Astrocyte (in vitro differentiated cells and primary cell): ENCODE measurements at regions not wholly inside any gene's neighbourhood (a gene's known extent, or its start where the extent isn't known, plus 50 kb on each side); places are given as distances from the start of the nearest gene placed in this dataset.

Source experiments
- DNase-seq: peaks from one replicate; pipeline ENCODE4 v3.0.0-alpha.2; 2010; ENCODE audit warnings: low read depth
- FAIRE-seq: peaks from 2 replicates; lab custom pipeline; 2011; peaks lifted over from hg19 to GRCh38; lab: Jason Lieb, UNC
- H2AFZ ChIP-seq: 2 replicates; pipeline ENCODE4 v1.6.0; 2012; ENCODE audit warnings: low read depth, low read length, inconsistent platforms
- H3K27ac ChIP-seq: 2 replicates; pipeline ENCODE4 v1.5.1; 2011; ENCODE audit warnings: low read depth, low read length, inconsistent platforms
- H3K27me3 ChIP-seq: 2 replicates; pipeline ENCODE4 v1.6.0; 2011; ENCODE audit warnings: low read length, inconsistent platforms; ENCODE audit not compliant: insufficient read depth
- H3K36me3 ChIP-seq: 2 replicates; pipeline ENCODE4 v1.5.1; 2011; ENCODE audit warnings: low read length, inconsistent platforms; ENCODE audit not compliant: insufficient read depth
- H3K4me1 ChIP-seq: 2 replicates; pipeline ENCODE4 v1.5.1; 2011; ENCODE audit warnings: low read length, inconsistent platforms; ENCODE audit not compliant: insufficient read depth
- H3K4me2 ChIP-seq: 2 replicates; pipeline ENCODE4 v1.6.0; 2012; ENCODE audit warnings: low read length, inconsistent platforms
- H3K4me3 ChIP-seq: 2 replicates; pipeline ENCODE4 v1.5.1; 2011; ENCODE audit warnings: low read depth, mild to moderate bottlenecking, low read length, inconsistent platforms; ENCODE audit not compliant: insufficient read depth
- H3K79me2 ChIP-seq: 2 replicates; pipeline ENCODE4 v1.6.0; 2012; ENCODE audit warnings: mild to moderate bottlenecking, low read length, inconsistent platforms; ENCODE audit not compliant: insufficient read depth
- H3K9ac ChIP-seq: 2 replicates; pipeline ENCODE4 v1.6.0; 2012; ENCODE audit warnings: mild to moderate bottlenecking, low read length, inconsistent platforms
- H3K9me3 ChIP-seq: 2 replicates; pipeline ENCODE4 v1.5.1; 2012; ENCODE audit warnings: low read depth, mild to moderate bottlenecking, low read length, inconsistent platforms; ENCODE audit not compliant: insufficient read depth
- H4K20me1 ChIP-seq: 2 replicates; pipeline ENCODE4 v1.6.0; 2012; ENCODE audit warnings: low read length, inconsistent platforms; ENCODE audit not compliant: insufficient read depth
- H3K27ac Mint-ChIP-seq: one replicate; pipeline ENCODE4 v1.8.0; 2021; ENCODE audit warnings: mild to moderate bottlenecking, mixed read lengths; ENCODE audit not compliant: unreplicated experiment
- H3K27me3 Mint-ChIP-seq: one replicate; pipeline ENCODE4 v1.8.0; 2021; ENCODE audit warnings: low read depth, mixed read lengths; ENCODE audit not compliant: unreplicated experiment
- H3K36me3 Mint-ChIP-seq: one replicate; pipeline ENCODE4 v1.8.0; 2021; ENCODE audit warnings: low read depth, mixed read lengths; ENCODE audit not compliant: unreplicated experiment
- H3K4me1 Mint-ChIP-seq: one replicate; pipeline ENCODE4 v1.8.0; 2021; ENCODE audit warnings: low read depth, mixed read lengths; ENCODE audit not compliant: unreplicated experiment
- H3K4me3 Mint-ChIP-seq: one replicate; pipeline ENCODE4 v1.8.0; 2021; ENCODE audit warnings: mild to moderate bottlenecking, moderate library complexity, mixed read lengths; ENCODE audit not compliant: unreplicated experiment
- H3K9me3 Mint-ChIP-seq: one replicate; pipeline ENCODE4 v1.8.0; 2021; ENCODE audit warnings: mild to moderate bottlenecking, mixed read lengths; ENCODE audit not compliant: unreplicated experiment
- EZH2 ChIP-seq: IDR thresholded peaks from 2 replicates; pipeline ENCODE4 v1.6.1; 2012; ENCODE audit warnings: mild to moderate bottlenecking, low read length, inconsistent platforms; ENCODE audit not compliant: insufficient read depth
- TF ChIP-seq, protein P1 (sequence below): IDR thresholded peaks from 2 replicates; pipeline ENCODE4 v1.5.1; 2011; ENCODE audit warnings: low read depth, mild to moderate bottlenecking, inconsistent platforms, low read length, moderate library complexity; ENCODE audit not compliant: insufficient read depth

GRCh38 chr22:47787501-47788227 lies 1025.2 kb downstream of the TBC1D22A start:
- H2AFZ ChIP-seq = no peak overlapping the region
- H3K4me1 Mint-ChIP-seq = peaks cover 25% of the 10 kb centered on the region
- no peak overlapping the region for H3K27ac Mint-ChIP-seq
- H3K27me3 ChIP-seq = no peaks in the 10 kb centered on the region
- peaks cover 6% of the 10 kb centered on the region for H3K27me3 Mint-ChIP-seq
- H3K36me3 ChIP-seq = no peaks in the 10 kb centered on the region
- FAIRE-seq (no peak), DNase-seq (no peak)
- no peak overlapping the region for H3K4me3 ChIP-seq
- no peak overlapping the region for H3K9ac ChIP-seq
- H3K4me1 ChIP-seq = no peaks in the 10 kb centered on the region
- no peaks in the 10 kb centered on the region for H3K79me2 ChIP-seq
- H3K27ac ChIP-seq = no peak overlapping the region
- H3K4me3 Mint-ChIP-seq = no peak overlapping the region
- TF ChIP-seq, protein P1, sequence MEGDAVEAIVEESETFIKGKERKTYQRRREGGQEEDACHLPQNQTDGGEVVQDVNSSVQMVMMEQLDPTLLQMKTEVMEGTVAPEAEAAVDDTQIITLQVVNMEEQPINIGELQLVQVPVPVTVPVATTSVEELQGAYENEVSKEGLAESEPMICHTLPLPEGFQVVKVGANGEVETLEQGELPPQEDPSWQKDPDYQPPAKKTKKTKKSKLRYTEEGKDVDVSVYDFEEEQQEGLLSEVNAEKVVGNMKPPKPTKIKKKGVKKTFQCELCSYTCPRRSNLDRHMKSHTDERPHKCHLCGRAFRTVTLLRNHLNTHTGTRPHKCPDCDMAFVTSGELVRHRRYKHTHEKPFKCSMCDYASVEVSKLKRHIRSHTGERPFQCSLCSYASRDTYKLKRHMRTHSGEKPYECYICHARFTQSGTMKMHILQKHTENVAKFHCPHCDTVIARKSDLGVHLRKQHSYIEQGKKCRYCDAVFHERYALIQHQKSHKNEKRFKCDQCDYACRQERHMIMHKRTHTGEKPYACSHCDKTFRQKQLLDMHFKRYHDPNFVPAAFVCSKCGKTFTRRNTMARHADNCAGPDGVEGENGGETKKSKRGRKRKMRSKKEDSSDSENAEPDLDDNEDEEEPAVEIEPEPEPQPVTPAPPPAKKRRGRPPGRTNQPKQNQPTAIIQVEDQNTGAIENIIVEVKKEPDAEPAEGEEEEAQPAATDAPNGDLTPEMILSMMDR = no peak
- no peak for TF ChIP-seq EZH2
- no peaks in the 10 kb centered on the region for H4K20me1 ChIP-seq
- H3K9me3 Mint-ChIP-seq = peaks cover 8% of the 10 kb centered on the region
- H3K36me3 Mint-ChIP-seq = no peaks in the 10 kb centered on the region
- peaks cover 6% of the 10 kb centered on the region for H3K9me3 ChIP-seq
- H3K4me2 ChIP-seq = no peak overlapping the region

DNA sequence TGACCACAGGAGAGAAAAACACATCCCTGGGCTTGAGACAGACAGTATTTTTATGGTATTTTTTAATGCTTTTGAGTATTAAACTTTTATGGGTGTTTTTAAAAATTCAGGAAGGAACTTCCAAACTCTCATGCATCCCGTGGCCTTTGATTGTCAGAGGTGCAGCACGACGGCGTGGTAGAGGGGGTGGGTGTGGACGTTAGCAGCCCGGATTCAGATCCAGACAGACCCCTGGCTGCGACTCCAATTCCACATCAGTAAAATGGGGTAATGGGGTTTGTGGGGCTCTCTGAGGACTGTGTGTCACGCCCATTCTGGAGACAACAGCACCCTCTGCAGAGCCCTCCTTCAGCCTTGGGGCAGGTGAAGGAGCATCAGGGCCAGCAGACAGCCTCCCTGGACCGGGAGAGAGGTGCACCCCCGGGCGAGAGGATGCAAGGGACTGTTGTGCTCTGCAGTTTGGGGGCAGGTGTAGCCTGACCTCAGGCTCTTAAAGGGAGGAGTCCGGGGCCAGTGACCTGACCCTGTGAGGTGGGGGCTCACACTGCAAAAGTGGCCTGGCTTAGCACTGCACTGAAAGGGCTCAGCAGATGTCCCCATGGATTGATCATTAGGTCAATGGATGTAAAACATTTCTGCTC lies 1024.3 kb downstream of the TBC1D22A start:
- no peak overlapping the region for H2AFZ ChIP-seq
- H3K4me3 ChIP-seq = no peak overlapping the region
- peaks cover 25% of the 10 kb centered on the region for H3K4me1 Mint-ChIP-seq
- H3K9ac ChIP-seq = no peak overlapping the region
- DNase-seq (no peak), FAIRE-seq (no peak)
- peaks cover 10% of the 10 kb centered on the region for H3K9me3 Mint-ChIP-seq
- peaks cover 14% of the 10 kb centered on the region for H3K27me3 Mint-ChIP-seq
- no peaks in the 10 kb centered on the region for H3K4me1 ChIP-seq
- no peak overlapping the region for H3K4me3 Mint-ChIP-seq
- no peaks in the 10 kb centered on the region for H3K79me2 ChIP-seq
- H3K27ac Mint-ChIP-seq = no peak overlapping the region
- no peaks in the 10 kb centered on the region for H3K36me3 ChIP-seq
- H3K9me3 ChIP-seq = peaks cover 12% of the 10 kb centered on the region
- TF ChIP-seq EZH2 = no peak
- TF ChIP-seq, protein P1 = no peak
- H4K20me1 ChIP-seq = no peaks in the 10 kb centered on the region
- H3K36me3 Mint-ChIP-seq = no peaks in the 10 kb centered on the region
- H3K27me3 ChIP-seq = no peaks in the 10 kb centered on the region
- no peak overlapping the region for H3K4me2 ChIP-seq
- no peak overlapping the region for H3K27ac ChIP-seq

GRCh38 chr22:47784991-47785390 lies 1022.5 kb downstream of the TBC1D22A start:
- no peaks in the 10 kb centered on the region for H4K20me1 ChIP-seq
- peaks cover 21% of the 10 kb centered on the region for H3K27me3 Mint-ChIP-seq
- H3K4me3 ChIP-seq = no peak overlapping the region
- FAIRE-seq (no peak), DNase-seq (no peak)
- H3K27ac ChIP-seq = no peak overlapping the region
- no peaks in the 10 kb centered on the region for H3K36me3 Mint-ChIP-seq
- TF ChIP-seq, protein P1 = no peak
- TF ChIP-seq EZH2 = no peak
- H3K4me2 ChIP-seq = no peak overlapping the region
- H3K4me1 ChIP-seq = no peaks in the 10 kb centered on the region
- H3K9me3 ChIP-seq = peaks cover 18% of the 10 kb centered on the region
- peaks cover 10% of the 10 kb centered on the region for H3K9me3 Mint-ChIP-seq
- H3K4me3 Mint-ChIP-seq = no peak overlapping the region
- no peak overlapping the region for H2AFZ ChIP-seq
- no peaks in the 10 kb centered on the region for H3K27me3 ChIP-seq
- no peaks in the 10 kb centered on the region for H3K36me3 ChIP-seq
- no peak overlapping the region for H3K9ac ChIP-seq
- no peak overlapping the region for H3K27ac Mint-ChIP-seq
- no peaks in the 10 kb centered on the region for H3K79me2 ChIP-seq
- peaks cover 23% of the 10 kb centered on the region for H3K4me1 Mint-ChIP-seq
